CD4-positive, alpha-beta T cell treated with Interleukin-15 for 1 hour (primary cell): ENCODE measurements at regions not wholly inside any gene's neighbourhood (a gene's known extent, or its start where the extent isn't known, plus 50 kb on each side); places are given as distances from the start of the nearest gene placed in this dataset.
"Not testable (repeated sequence)": the region's sequence is repeated elsewhere in the genome, so short reads cannot be mapped to it uniquely, and the experiment has no call there.

Source experiments
- DNase-seq: peaks from one replicate; pipeline ENCODE4 v3.0.0-alpha.2; 2020

- DNase-seq = no peak
These were observed 94.2 kb upstream of the MTAP start for GRCh38 chr9:21708260-21708711.

- DNase-seq = no peak
These were observed 93.6 kb upstream of the MTAP start for GRCh38 chr9:21708856-21709255.

- peak; percentile 23 for DNase-seq
These were observed 92.9 kb upstream of the MTAP start for GRCh38 chr9:21709464-21710058.

GRCh38 chr9:21710548-21711191 lies 91.8 kb upstream of the MTAP start:
- no peak for DNase-seq

GRCh38 chr9:21711504-21711903 lies 90.9 kb upstream of the MTAP start:
- DNase-seq = no peak

- no peak for DNase-seq
These were observed 87.0 kb upstream of the MTAP start for GRCh38 chr9:21715408-21715807.

GRCh38 chr9:21720758-21721157 lies 81.7 kb upstream of the MTAP start:
- no peak for DNase-seq

GRCh38 chr9:21727411-21727810 lies 75.0 kb upstream of the MTAP start:
- not testable (repeated sequence) for DNase-seq

- DNase-seq = no peak
These were observed 73.7 kb upstream of the MTAP start for GRCh38 chr9:21728781-21729180.

GRCh38 chr9:21729648-21730047 lies 72.8 kb upstream of the MTAP start:
- DNase-seq = no peak

- no peak for DNase-seq
These were observed 71.5 kb upstream of the MTAP start for GRCh38 chr9:21730899-21731298.

GRCh38 chr9:21741151-21741550 lies 61.3 kb upstream of the MTAP start:
- DNase-seq = no peak

GRCh38 chr9:21744320-21744719 lies 58.1 kb upstream of the MTAP start:
- no peak for DNase-seq

GRCh38 chr9:21744841-21745240 lies 57.6 kb upstream of the MTAP start:
- no peak for DNase-seq

GRCh38 chr9:21746550-21746949 lies 55.9 kb upstream of the MTAP start:
- DNase-seq = no peak

- DNase-seq = no peak
These were observed 55.3 kb upstream of the MTAP start for GRCh38 chr9:21747175-21747574.

GRCh38 chr9:21750021-21750735 lies 52.3 kb upstream of the MTAP start:
- DNase-seq = no peak

- no peak for DNase-seq
These were observed 50.4 kb upstream of the MTAP start for GRCh38 chr9:21751998-21752397.
